A172 (cell line): ENCODE measurements at regions not wholly inside any gene's neighbourhood (a gene's known extent, or its start where the extent isn't known, plus 50 kb on each side); places are given as distances from the start of the nearest gene placed in this dataset.
"Not testable (repeated sequence)": the region's sequence is repeated elsewhere in the genome, so short reads cannot be mapped to it uniquely, and the experiment has no call there.

Source experiments
- DNase-seq: peaks from one replicate; pipeline ENCODE4 v3.0.0-alpha.2; 2015; ENCODE audit warnings: low spot score

GRCh38 chr13:72657379-72657778 lies 70.0 kb downstream of the MZT1 start:
- no peak for DNase-seq

- no peak for DNase-seq
These were observed 71.1 kb downstream of the MZT1 start for GRCh38 chr13:72656357-72656756.

- DNase-seq, result no peak
These were observed 73.9 kb downstream of the MZT1 start for GRCh38 chr13:72653506-72653905.

- DNase-seq, result peak; percentile 31
These were observed 74.7 kb downstream of the MZT1 start for GRCh38 chr13:72652681-72653080.

- DNase-seq, result no peak
These were observed 76.3 kb downstream of the MZT1 start for GRCh38 chr13:72651144-72651543.

- no peak for DNase-seq
These were observed 77.3 kb downstream of the MZT1 start for GRCh38 chr13:72650051-72650700.

- peak; percentile 5 for DNase-seq
These were observed 78.8 kb downstream of the MZT1 start for GRCh38 chr13:72648513-72649065.

- DNase-seq, result no peak
These were observed 80.0 kb downstream of the MZT1 start for GRCh38 chr13:72647422-72647821.

- no peak for DNase-seq
These were observed 81.9 kb downstream of the MZT1 start for GRCh38 chr13:72645521-72645920.

GRCh38 chr13:72643311-72643989 lies 84.0 kb downstream of the MZT1 start:
- peak; percentile 21 for DNase-seq

- no peak for DNase-seq
These were observed 88.1 kb downstream of the MZT1 start for GRCh38 chr13:72639377-72639776.

- DNase-seq, result no peak
These were observed 89.2 kb downstream of the MZT1 start for GRCh38 chr13:72638059-72638815.

- DNase-seq, result no peak
These were observed 89.9 kb downstream of the MZT1 start for GRCh38 chr13:72637561-72637960.

- DNase-seq, result no peak
These were observed 92.6 kb downstream of the MZT1 start for GRCh38 chr13:72634859-72635258.

- no peak for DNase-seq
These were observed 104.9 kb downstream of the MZT1 start for GRCh38 chr13:72622546-72622945.

GRCh38 chr13:72620874-72621273 lies 106.6 kb downstream of the MZT1 start:
- no peak for DNase-seq

GRCh38 chr13:72617951-72618350 lies 109.5 kb downstream of the MZT1 start:
- DNase-seq, result no peak

- no peak for DNase-seq
These were observed 110.2 kb downstream of the MZT1 start for GRCh38 chr13:72617186-72617585.

- DNase-seq, result not testable (repeated sequence)
These were observed 117.1 kb downstream of the MZT1 start for GRCh38 chr13:72610251-72610891.

GRCh38 chr13:72599178-72599743 lies 128.2 kb downstream of the MZT1 start:
- DNase-seq, result no peak

GRCh38 chr13:72590091-72590740 lies 137.2 kb downstream of the MZT1 start:
- DNase-seq, result no peak
